ENCODE measurements at regions not wholly inside any gene's neighbourhood (a gene's known extent, or its start where the extent isn't known, plus 50 kb on each side); places are given as distances from the start of the nearest gene placed in this dataset.

DNA sequence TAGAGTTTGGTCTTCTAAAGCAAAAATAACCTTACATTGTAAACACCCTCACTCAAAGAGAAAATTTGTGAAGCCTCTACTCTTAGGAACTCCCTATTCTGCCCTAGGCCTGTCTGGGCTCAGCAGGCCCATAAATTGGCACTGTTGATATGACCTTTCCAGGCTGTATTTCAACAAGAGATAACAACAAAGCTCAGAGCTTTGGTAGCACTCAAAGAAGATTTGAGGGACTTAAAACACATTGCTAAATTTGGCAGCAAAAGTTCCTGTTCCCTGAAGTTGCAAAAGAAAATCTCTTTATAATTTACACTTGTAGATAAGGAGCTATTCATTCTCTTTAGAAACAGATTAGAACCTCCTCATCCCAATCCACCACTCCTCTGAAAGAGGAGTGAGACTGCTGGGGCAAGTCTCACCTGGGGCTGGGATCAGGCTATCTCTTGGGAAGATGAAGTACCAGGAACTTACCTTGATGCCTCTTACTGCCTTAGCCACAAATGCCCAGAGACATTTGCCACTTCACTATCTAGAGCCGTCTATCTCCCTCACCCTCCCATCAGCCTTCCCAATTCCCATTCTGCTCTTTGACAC is 110.4 kb upstream of the AKIP1 start:
- intact Hi-C loops (cut with DNase I, micrococcal nuclease), result no loop called here
- POLR2A ChIA-PET, result no interaction called here
- DNase-seq, result no peak
- no peaks in the 10 kb centered on the region for H3K36me3 ChIP-seq (ENCODE audit: insufficient read depth, low read length)
- no peak overlapping the region for H3K4me3 Mint-ChIP-seq
- no peak overlapping the region for H3K4me3 ChIP-seq (ENCODE audit: low read length)
- no peaks in the 10 kb centered on the region for H3K9me3 Mint-ChIP-seq
- no peaks in the 10 kb centered on the region for H3K4me1 ChIP-seq (ENCODE audit: insufficient read depth, low read length)
- no peak overlapping the region for H3K27ac ChIP-seq (ENCODE audit: low read depth in 1 of 2, low read length in 2 of 2)
- no peaks in the 10 kb centered on the region for H3K27me3 Mint-ChIP-seq
- ATAC-seq (ENCODE audit: poor library complexity), result no peak
- no peaks in the 10 kb centered on the region for H3K36me3 Mint-ChIP-seq (ENCODE audit: low read depth)
- no peaks in the 10 kb centered on the region for H3K9me3 ChIP-seq (ENCODE audit: control insufficient read depth in 1 of 2, insufficient read depth in 1 of 2, low read length in 2 of 2)
- no peaks in the 10 kb centered on the region for H3K4me1 Mint-ChIP-seq (ENCODE audit: low read depth)
- no peak overlapping the region for H3K27ac Mint-ChIP-seq
- CTCF ChIA-PET, result no interaction called here
- TF ChIP-seq, protein P1, sequence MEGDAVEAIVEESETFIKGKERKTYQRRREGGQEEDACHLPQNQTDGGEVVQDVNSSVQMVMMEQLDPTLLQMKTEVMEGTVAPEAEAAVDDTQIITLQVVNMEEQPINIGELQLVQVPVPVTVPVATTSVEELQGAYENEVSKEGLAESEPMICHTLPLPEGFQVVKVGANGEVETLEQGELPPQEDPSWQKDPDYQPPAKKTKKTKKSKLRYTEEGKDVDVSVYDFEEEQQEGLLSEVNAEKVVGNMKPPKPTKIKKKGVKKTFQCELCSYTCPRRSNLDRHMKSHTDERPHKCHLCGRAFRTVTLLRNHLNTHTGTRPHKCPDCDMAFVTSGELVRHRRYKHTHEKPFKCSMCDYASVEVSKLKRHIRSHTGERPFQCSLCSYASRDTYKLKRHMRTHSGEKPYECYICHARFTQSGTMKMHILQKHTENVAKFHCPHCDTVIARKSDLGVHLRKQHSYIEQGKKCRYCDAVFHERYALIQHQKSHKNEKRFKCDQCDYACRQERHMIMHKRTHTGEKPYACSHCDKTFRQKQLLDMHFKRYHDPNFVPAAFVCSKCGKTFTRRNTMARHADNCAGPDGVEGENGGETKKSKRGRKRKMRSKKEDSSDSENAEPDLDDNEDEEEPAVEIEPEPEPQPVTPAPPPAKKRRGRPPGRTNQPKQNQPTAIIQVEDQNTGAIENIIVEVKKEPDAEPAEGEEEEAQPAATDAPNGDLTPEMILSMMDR (IDR thresholded peaks at IDR 0.05), result no peak
- no peaks in the 10 kb centered on the region for H3K27me3 ChIP-seq (ENCODE audit: control insufficient read depth in 1 of 2, insufficient read depth in 2 of 2, low read length in 2 of 2)

DNA sequence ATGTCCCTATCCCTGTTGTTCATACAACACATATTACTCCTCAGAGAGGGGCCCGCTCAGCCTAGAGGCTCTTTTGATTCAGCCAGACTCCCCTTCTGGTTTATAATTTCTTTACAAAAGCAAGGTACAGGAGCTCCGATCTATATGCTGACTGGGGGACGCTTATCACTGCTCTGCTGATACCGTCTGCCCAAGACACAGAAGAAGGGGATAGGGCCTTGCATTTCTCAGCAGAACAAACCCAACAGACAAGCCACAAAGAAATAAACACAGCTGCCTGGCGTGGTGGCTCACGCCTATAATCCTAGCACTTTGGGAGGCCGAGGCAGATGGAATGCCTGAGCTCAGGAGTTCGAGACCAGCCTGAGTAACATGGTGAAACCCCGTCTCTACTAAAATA is 109.9 kb upstream of the AKIP1 start:
- H3K9me3 ChIP-seq (ENCODE audit: control insufficient read depth in 1 of 2, insufficient read depth in 1 of 2, low read length in 2 of 2), result no peaks in the 10 kb centered on the region
- H3K27ac ChIP-seq (ENCODE audit: low read depth in 1 of 2, low read length in 2 of 2), result no peak overlapping the region
- Mint-ChIP-seq H3K4me3 (no peak overlapping the region), H3K27ac (no peak overlapping the region), H3K4me1 (ENCODE audit: low read depth) (no peaks in the 10 kb centered on the region), H3K9me3 (no peaks in the 10 kb centered on the region), H3K27me3 (no peaks in the 10 kb centered on the region), H3K36me3 (ENCODE audit: low read depth) (no peaks in the 10 kb centered on the region)
- TF ChIP-seq, protein P1 (IDR thresholded peaks at IDR 0.05), result no peak
- H3K27me3 ChIP-seq (ENCODE audit: control insufficient read depth in 1 of 2, insufficient read depth in 2 of 2, low read length in 2 of 2), result no peaks in the 10 kb centered on the region
- ATAC-seq (ENCODE audit: poor library complexity) (no peak), DNase-seq (no peak)
- ChIA-PET CTCF (no interaction called here), POLR2A (no interaction called here)
- H3K4me3 ChIP-seq (ENCODE audit: low read length), result no peak overlapping the region
- no peaks in the 10 kb centered on the region for H3K36me3 ChIP-seq (ENCODE audit: insufficient read depth, low read length)
- intact Hi-C loops (cut with DNase I, micrococcal nuclease), result no loop called here
- H3K4me1 ChIP-seq (ENCODE audit: insufficient read depth, low read length), result no peaks in the 10 kb centered on the region

DNA sequence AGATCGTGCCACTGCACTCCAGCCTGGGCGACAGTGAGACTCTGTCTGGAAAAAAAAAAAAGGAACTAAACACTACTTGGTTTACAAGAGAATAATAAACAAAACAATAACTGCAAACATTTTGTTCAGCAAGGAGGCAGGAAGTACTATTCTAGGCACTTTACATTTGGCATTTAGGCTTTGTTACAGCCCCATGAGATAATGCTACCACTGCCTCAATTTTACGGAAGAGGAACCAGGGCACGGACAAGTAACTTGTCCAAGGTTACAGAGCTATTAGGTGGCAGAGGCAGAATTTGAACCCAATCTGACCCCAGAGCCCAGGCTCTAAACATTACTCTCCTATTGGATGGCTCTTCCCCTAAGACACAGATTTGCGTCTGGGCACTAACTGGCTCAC is 108.7 kb upstream of the AKIP1 start:
- CTCF ChIA-PET, result no interaction called here
- H3K27me3 Mint-ChIP-seq, result no peaks in the 10 kb centered on the region

More for the DNA sequence above, 108.7 kb upstream of the AKIP1 start:
- no peaks in the 10 kb centered on the region for H3K9me3 ChIP-seq (ENCODE audit: control insufficient read depth in 1 of 2, insufficient read depth in 1 of 2, low read length in 2 of 2)
- no peak for DNase-seq
- H3K27me3 ChIP-seq (ENCODE audit: control insufficient read depth in 1 of 2, insufficient read depth in 2 of 2, low read length in 2 of 2), result no peaks in the 10 kb centered on the region
- no peak overlapping the region for H3K27ac ChIP-seq (ENCODE audit: low read depth in 1 of 2, low read length in 2 of 2)
- H3K4me1 Mint-ChIP-seq (ENCODE audit: low read depth), result no peaks in the 10 kb centered on the region
- no peaks in the 10 kb centered on the region for H3K4me1 ChIP-seq (ENCODE audit: insufficient read depth, low read length)
- POLR2A ChIA-PET, result no interaction called here
- no peak overlapping the region for H3K27ac Mint-ChIP-seq
- no peaks in the 10 kb centered on the region for H3K36me3 ChIP-seq (ENCODE audit: insufficient read depth, low read length)
- intact Hi-C loops (cut with DNase I, micrococcal nuclease), result no loop called here
- ATAC-seq (ENCODE audit: poor library complexity), result no peak
- no peaks in the 10 kb centered on the region for H3K36me3 Mint-ChIP-seq (ENCODE audit: low read depth)
- H3K4me3 Mint-ChIP-seq, result no peak overlapping the region
- no peak overlapping the region for H3K4me3 ChIP-seq (ENCODE audit: low read length)
- no peaks in the 10 kb centered on the region for H3K9me3 Mint-ChIP-seq
- TF ChIP-seq, protein P1 (IDR thresholded peaks at IDR 0.05), result no peak

Measured in CD4-positive, alpha-beta T cell (primary cell).